Hepatocyte (in vitro differentiated cells): ENCODE measurements at regions not wholly inside any gene's neighbourhood (a gene's known extent, or its start where the extent isn't known, plus 50 kb on each side); places are given as distances from the start of the nearest gene placed in this dataset.
"Not testable (repeated sequence)": the region's sequence is repeated elsewhere in the genome, so short reads cannot be mapped to it uniquely, and the experiment has no call there.

ENCODE experiments used
- DNase-seq: peaks from one replicate; pipeline ENCODE4 v3.0.0-alpha.2; 2016; ENCODE audit warnings: low spot score
- H2AFZ ChIP-seq: fragments of 200-600 bp; sonication (generic); 2 replicates; pipeline ENCODE4 v1.6.0; 2016; ENCODE audit warnings: antibody characterized with exemption, mild to moderate bottlenecking
- H3K27ac ChIP-seq: fragments of 200-600 bp; sonication (generic); 2 replicates; pipeline ENCODE4 v1.5.1; 2016; ENCODE audit warnings: mild to moderate bottlenecking
- H3K27me3 ChIP-seq: fragments of 200-600 bp; sonication (generic); 2 replicates; pipeline ENCODE4 v1.6.1; 2016
- H3K36me3 ChIP-seq: fragments of 200-600 bp; sonication (generic); replicated peaks from 2 replicates; pipeline ENCODE4 v1.5.1; 2016; ENCODE audit warnings: low read depth; ENCODE audit not compliant: insufficient read depth
- H3K4me1 ChIP-seq: fragments of 200-600 bp; sonication (generic); 2 replicates; pipeline ENCODE4 v1.5.1; 2016; ENCODE audit warnings: mild to moderate bottlenecking, moderate library complexity; ENCODE audit not compliant: insufficient read depth
- H3K4me2 ChIP-seq: fragments of 200-600 bp; sonication (generic); 2 replicates; pipeline ENCODE4 v1.6.0; 2016
- H3K4me3 ChIP-seq: fragments of 200-600 bp; sonication (generic); 2 replicates; pipeline ENCODE4 v1.5.1; 2016; ENCODE audit warnings: mild to moderate bottlenecking
- H3K79me2 ChIP-seq: fragments of 200-600 bp; sonication (generic); 2 replicates; pipeline ENCODE4 v1.6.0; 2017; ENCODE audit warnings: mild to moderate bottlenecking
- H3K9me2 ChIP-seq: fragments of 200-600 bp; sonication (generic); replicated peaks from 2 replicates; pipeline ENCODE4 v1.6.0; 2017; ENCODE audit warnings: mild to moderate bottlenecking; ENCODE audit not compliant: insufficient read depth
- H3K9me3 ChIP-seq: fragments of 200-600 bp; sonication (generic); 2 replicates; pipeline ENCODE4 v1.5.1; 2016; ENCODE audit warnings: low read depth, mild to moderate bottlenecking
- H4K20me1 ChIP-seq: fragments of 200-600 bp; sonication (generic); 2 replicates; pipeline ENCODE4 v1.6.0; 2016; ENCODE audit warnings: mild to moderate bottlenecking; ENCODE audit not compliant: insufficient read depth, poor library complexity, severe bottlenecking
- CTCF ChIP-seq: fragments of 200-600 bp; sonication (generic); IDR thresholded peaks from 2 replicates; pipeline ENCODE4 v1.5.1; 2016; ENCODE audit warnings: antibody characterized with exemption, mild to moderate bottlenecking; ENCODE audit not compliant: poor library complexity
- EZH2 ChIP-seq: fragments of 200-600 bp; sonication (generic); IDR thresholded peaks from 2 replicates; pipeline ENCODE4 v1.6.1; 2016; ENCODE audit warnings: antibody characterized with exemption, mild to moderate bottlenecking, borderline replicate concordance
- EZH2phosphoT487 ChIP-seq: fragments of 200-600 bp; sonication (generic); IDR thresholded peaks from one replicate; pipeline ENCODE4 v1.6.1; 2018; ENCODE audit warnings: antibody characterized with exemption, mild to moderate bottlenecking, low read depth, moderate library complexity; ENCODE audit not compliant: unreplicated experiment, severe bottlenecking
- WGBS: methylation state at CpG from one replicate; pipeline ENCODE4 v1.1.6; 2016; ENCODE audit warnings: low lambda C conversion rate; ENCODE audit errors: missing lambda C conversion rate; 5-methylcytosine and 5-hydroxymethylcytosine counted together

- H3K9me2 ChIP-seq = no peaks in the 10 kb centered on the region
- H3K4me2 ChIP-seq = no peak overlapping the region
- no peaks in the 10 kb centered on the region for H4K20me1 ChIP-seq
- H3K4me3 ChIP-seq = no peak overlapping the region
- no peaks in the 10 kb centered on the region for H3K4me1 ChIP-seq
- no peak for DNase-seq
- WGBS = 74% methylated on average over 1 of the region's 1 CpG
- no peaks in the 10 kb centered on the region for H3K79me2 ChIP-seq
- no peak for TF ChIP-seq EZH2phosphoT487
- TF ChIP-seq CTCF = no peak
- no peak for TF ChIP-seq EZH2
- no peaks in the 10 kb centered on the region for H3K9me3 ChIP-seq
- H3K27me3 ChIP-seq = no peaks in the 10 kb centered on the region
- H3K36me3 ChIP-seq = no peaks in the 10 kb centered on the region
- H3K27ac ChIP-seq = no peak overlapping the region
- no peak overlapping the region for H2AFZ ChIP-seq
Measured at GRCh38 chr1:187744665-187745064, 915.9 kb downstream of the PLA2G4A start.

DNA sequence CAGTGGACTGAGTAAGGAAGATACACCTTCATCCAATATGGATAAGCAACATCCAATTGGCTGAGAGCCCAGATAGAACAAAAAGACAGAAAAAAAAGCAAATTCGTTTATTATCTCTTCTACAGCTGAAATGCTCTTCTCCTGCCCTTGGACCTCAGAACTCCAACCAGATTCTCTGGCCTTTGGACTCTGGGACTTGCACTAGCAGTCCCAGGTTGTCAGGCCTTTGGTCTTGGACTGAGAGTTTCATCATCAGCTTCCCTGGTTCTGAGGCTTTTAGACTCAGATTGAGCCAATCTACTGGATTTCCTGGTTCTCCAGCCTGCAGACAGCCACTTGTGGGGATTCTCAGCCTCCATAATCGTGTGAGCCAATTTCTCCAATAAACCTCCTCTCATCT lies 926.8 kb downstream of the PLA2G4A start:
- H3K4me2 ChIP-seq = no peak overlapping the region
- TF ChIP-seq CTCF (no peak), EZH2phosphoT487 (no peak), EZH2 (no peak)
- 89% methylated on average over 2 of the region's 2 CpGs for WGBS

DNA sequence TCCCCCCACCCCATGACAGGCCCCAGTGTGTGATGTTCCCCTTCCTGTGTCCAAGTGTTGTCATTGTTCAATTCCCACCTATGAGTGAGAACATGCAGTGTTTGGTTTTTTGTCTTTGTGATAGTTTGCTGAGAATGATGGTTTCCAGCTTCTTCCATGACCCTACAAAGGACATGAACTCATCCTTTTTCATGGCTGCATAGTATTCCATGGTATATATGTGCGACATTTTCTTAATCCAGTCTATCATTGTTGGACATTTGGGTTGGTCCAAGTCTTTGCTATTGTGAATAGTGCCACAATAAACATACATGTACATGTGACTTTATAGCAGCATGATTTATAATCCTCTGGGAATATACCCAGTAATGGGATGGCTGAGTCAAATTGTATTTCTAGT lies 927.9 kb downstream of the PLA2G4A start:
- not testable (repeated sequence) for H3K27me3 ChIP-seq, H3K4me1 ChIP-seq, H3K4me2 ChIP-seq, H3K36me3 ChIP-seq, H3K4me3 ChIP-seq, H3K9me3 ChIP-seq, H2AFZ ChIP-seq, H3K79me2 ChIP-seq, H3K9me2 ChIP-seq, H4K20me1 ChIP-seq, H3K27ac ChIP-seq, DNase-seq
- 100% methylated on average over 1 of the region's 1 CpG for WGBS

More for the DNA sequence above, 926.8 kb downstream of the PLA2G4A start:
- Histone ChIP-seq H3K4me1 (no peaks in the 10 kb centered on the region), H3K9me2 (no peaks in the 10 kb centered on the region), H3K27me3 (no peaks in the 10 kb centered on the region), H4K20me1 (no peaks in the 10 kb centered on the region), H3K36me3 (no peaks in the 10 kb centered on the region), H3K27ac (no peak overlapping the region), H3K4me3 (no peak overlapping the region), H3K79me2 (no peaks in the 10 kb centered on the region), H2AFZ (no peak overlapping the region), H3K9me3 (no peaks in the 10 kb centered on the region)
- DNase-seq = peak; percentile 0

DNA sequence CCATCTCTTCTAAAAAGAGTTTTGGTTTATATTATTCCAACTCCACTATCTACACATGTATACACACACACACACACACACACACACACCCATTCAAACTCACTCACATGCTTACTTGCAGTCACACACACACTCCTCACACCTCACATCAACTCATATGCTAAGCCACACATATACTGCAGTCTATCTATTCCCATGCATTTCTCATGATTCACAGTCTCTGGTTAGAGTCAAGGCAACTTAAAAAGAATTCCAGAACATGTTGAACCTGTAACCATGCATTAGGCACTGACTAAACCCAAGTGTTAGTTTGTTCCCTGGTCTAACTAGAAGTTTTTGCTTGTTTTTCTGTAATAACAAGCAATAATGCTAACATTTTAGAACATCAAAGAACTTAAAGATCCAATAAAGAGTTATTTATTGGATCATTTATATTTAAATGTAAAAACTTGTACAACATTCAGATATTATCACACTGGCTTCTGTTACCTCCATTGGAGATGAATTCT lies 931.1 kb downstream of the PLA2G4A start:
- Histone ChIP-seq H4K20me1 (no peaks in the 10 kb centered on the region), H3K27ac (peak overlapping the region; percentile 6), H3K4me1 (no peaks in the 10 kb centered on the region), H3K4me2 (no peak overlapping the region), H3K9me2 (no peaks in the 10 kb centered on the region), H3K9me3 (no peaks in the 10 kb centered on the region), H3K79me2 (no peaks in the 10 kb centered on the region), H2AFZ (no peak overlapping the region), H3K4me3 (no peak overlapping the region), H3K27me3 (no peaks in the 10 kb centered on the region), H3K36me3 (no peaks in the 10 kb centered on the region)
- no peak for TF ChIP-seq CTCF
- peak; percentile 3 for DNase-seq
